WTC11 (cell line): ENCODE measurements at regions not wholly inside any gene's neighbourhood (a gene's known extent, or its start where the extent isn't known, plus 50 kb on each side); places are given as distances from the start of the nearest gene placed in this dataset.

ENCODE experiments used
- ATAC-seq: fragments of 200-7000 bp; cut with Tn5 transposase; 2 replicates; pipeline ENCODE4 v1.10.0; 2021; ENCODE audit warnings: mild to moderate bottlenecking, moderate library complexity
- CTCF ChIA-PET: fragments of 300-600 bp; sonication (Branson Sonifier 250); formaldehyde crosslinking; loops from one replicate; lab custom pipeline; 2021; ENCODE audit warnings: antibody characterized with exemption; lab: Charles Lee
- POLR2A ChIA-PET: fragments of 350-600 bp; sonication (Branson Sonifier 250); formaldehyde crosslinking; loops from one replicate; lab custom pipeline; 2021; ENCODE audit warnings: antibody characterized with exemption; lab: Charles Lee
- DNase-seq: peaks from one replicate; pipeline ENCODE4 v3.0.0; 2021; ENCODE audit warnings: low spot score
- H3K27ac Mint-ChIP-seq: 2 replicates; pipeline ENCODE4 v1.8.0; 2021; ENCODE audit warnings: mixed read lengths
- H3K27me3 Mint-ChIP-seq: 2 replicates; pipeline ENCODE4 v1.8.0; 2021; ENCODE audit warnings: low read depth, mild to moderate bottlenecking, moderate library complexity, mixed read lengths
- H3K36me3 Mint-ChIP-seq: 2 replicates; pipeline ENCODE4 v1.8.0; 2021; ENCODE audit warnings: mixed read lengths
- H3K4me1 Mint-ChIP-seq: 2 replicates; pipeline ENCODE4 v1.8.0; 2022; ENCODE audit warnings: mixed read lengths
- H3K4me3 Mint-ChIP-seq: 2 replicates; pipeline ENCODE4 v1.8.0; 2021; ENCODE audit warnings: mild to moderate bottlenecking, moderate library complexity, mixed read lengths
- H3K9me3 Mint-ChIP-seq: 2 replicates; pipeline ENCODE4 v1.8.0; 2021; ENCODE audit warnings: mixed read lengths
- ESRRA ChIP-seq: sonication (generic); formaldehyde crosslinking; IDR thresholded peaks from 2 replicates; pipeline ENCODE4 v1.8.1; 2022; ENCODE audit warnings: mild to moderate bottlenecking, missing genetic modification reagents, borderline replicate concordance
- FOXK1 ChIP-seq: sonication (generic); formaldehyde crosslinking; IDR thresholded peaks from 2 replicates; pipeline ENCODE4 v1.8.0; 2022; ENCODE audit warnings: mild to moderate bottlenecking, moderate library complexity, missing genetic modification reagents
- GABPB1 ChIP-seq: sonication (generic); formaldehyde crosslinking; IDR thresholded peaks from 2 replicates; pipeline ENCODE4 v1.8.1; 2023; ENCODE audit warnings: mild to moderate bottlenecking, missing genetic modification reagents
- IRF2 ChIP-seq: sonication (generic); formaldehyde crosslinking; IDR thresholded peaks from 2 replicates; pipeline ENCODE4 v1.8.0; 2022; ENCODE audit warnings: low read depth, missing genetic modification reagents, borderline replicate concordance
- JAZF1 ChIP-seq: fragments of 250-450 bp; sonication (Bioruptor Pico); IDR thresholded peaks from 2 replicates; pipeline ENCODE4 v1.9.0; 2021; ENCODE audit warnings: moderate library complexity, mild to moderate bottlenecking, inconsistent platforms
- MXD4 ChIP-seq: fragments of 250-450 bp; sonication (Bioruptor Pico); IDR thresholded peaks from 2 replicates; pipeline ENCODE4 v1.8.0; 2021; ENCODE audit warnings: mild to moderate bottlenecking, moderate library complexity, borderline replicate concordance
- NFYB ChIP-seq: sonication (generic); formaldehyde crosslinking; conservative IDR thresholded peaks from 2 replicates; pipeline ENCODE4 v1.8.0; 2022; ENCODE audit warnings: low read depth, missing genetic modification reagents
- OVOL2 ChIP-seq: fragments of 250-450 bp; sonication (Bioruptor Pico); IDR thresholded peaks from 2 replicates; pipeline ENCODE4 v1.9.0; 2021; ENCODE audit warnings: mild to moderate bottlenecking, borderline replicate concordance
- PRRX2 ChIP-seq: fragments of 250-450 bp; sonication (Bioruptor Pico); IDR thresholded peaks from 2 replicates; pipeline ENCODE4 v1.8.0; 2021; ENCODE audit warnings: mild to moderate bottlenecking
- TEAD4 ChIP-seq: sonication (generic); formaldehyde crosslinking; IDR thresholded peaks from 2 replicates; pipeline ENCODE4 v1.8.0; 2022; ENCODE audit warnings: mild to moderate bottlenecking, missing genetic modification reagents
- ZNF317 ChIP-seq: sonication (generic); formaldehyde crosslinking; IDR thresholded peaks from 2 replicates; pipeline ENCODE4 v1.8.1; 2023; ENCODE audit warnings: low read depth, mild to moderate bottlenecking, moderate library complexity, missing genetic modification reagents, borderline replicate concordance
- TF ChIP-seq, protein P1 (sequence below): fragments of 250-450 bp; sonication (Bioruptor Pico); IDR thresholded peaks from 2 replicates; pipeline ENCODE4 v1.9.0; 2021; ENCODE audit warnings: mild to moderate bottlenecking, borderline replicate concordance
- TF ChIP-seq, protein P2 (sequence below): sonication (generic); formaldehyde crosslinking; IDR thresholded peaks from 2 replicates; pipeline ENCODE4 v1.8.1; 2022; ENCODE audit warnings: low read depth, mild to moderate bottlenecking, moderate library complexity, missing genetic modification reagents, borderline replicate concordance
- TF ChIP-seq, protein P3 (sequence below): sonication (generic); formaldehyde crosslinking; IDR thresholded peaks from 2 replicates; pipeline ENCODE4 v1.8.0; 2022; ENCODE audit warnings: mild to moderate bottlenecking, missing genetic modification reagents
- TF ChIP-seq, protein P4 (sequence below): sonication (generic); formaldehyde crosslinking; IDR thresholded peaks from 2 replicates; pipeline ENCODE4 v1.8.0; 2023; ENCODE audit warnings: mild to moderate bottlenecking, missing genetic modification reagents
- TF ChIP-seq, protein P5 (sequence below): sonication (generic); formaldehyde crosslinking; IDR thresholded peaks from 2 replicates; pipeline ENCODE4 v1.8.1; 2023; ENCODE audit warnings: mild to moderate bottlenecking, missing genetic modification reagents
- TF ChIP-seq, protein P6 (sequence below): sonication (generic); formaldehyde crosslinking; IDR thresholded peaks from 2 replicates; pipeline ENCODE4 v1.8.0; 2022; ENCODE audit warnings: mild to moderate bottlenecking, missing genetic modification reagents

DNA sequence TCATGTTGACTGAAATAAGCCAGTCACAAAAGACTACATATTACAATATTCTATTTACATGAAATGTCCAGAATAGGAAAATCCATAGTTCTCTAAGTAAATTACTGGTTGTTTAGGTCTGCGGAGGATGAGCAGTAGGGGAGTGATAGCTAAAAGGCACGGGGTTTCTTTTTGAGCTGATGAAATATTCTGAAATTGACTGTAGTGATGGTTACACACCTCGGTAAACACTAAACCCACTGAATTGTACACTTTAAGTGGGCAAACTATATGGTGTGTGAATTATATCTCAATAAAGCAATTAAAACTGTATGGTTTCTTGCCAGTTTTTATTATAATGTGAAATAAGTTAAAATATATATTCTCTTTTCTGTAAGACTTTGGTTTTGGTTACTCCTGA is 77.7 kb upstream of the TMED7 start:
- no peak overlapping the region for H3K4me3 Mint-ChIP-seq
- DNase-seq: no peak
- TF ChIP-seq IRF2 (CRISPR knock-in tag) (no peak), OVOL2 (CRISPR knock-in tag) (no peak), MXD4 (CRISPR knock-in tag) (no peak), ZNF317 (CRISPR knock-in tag) (no peak), GABPB1 (CRISPR knock-in tag) (no peak), NFYB (CRISPR knock-in tag) (no peak), PRRX2 (CRISPR knock-in tag) (no peak), ESRRA (CRISPR knock-in tag) (no peak)
- TF ChIP-seq, protein P1, sequence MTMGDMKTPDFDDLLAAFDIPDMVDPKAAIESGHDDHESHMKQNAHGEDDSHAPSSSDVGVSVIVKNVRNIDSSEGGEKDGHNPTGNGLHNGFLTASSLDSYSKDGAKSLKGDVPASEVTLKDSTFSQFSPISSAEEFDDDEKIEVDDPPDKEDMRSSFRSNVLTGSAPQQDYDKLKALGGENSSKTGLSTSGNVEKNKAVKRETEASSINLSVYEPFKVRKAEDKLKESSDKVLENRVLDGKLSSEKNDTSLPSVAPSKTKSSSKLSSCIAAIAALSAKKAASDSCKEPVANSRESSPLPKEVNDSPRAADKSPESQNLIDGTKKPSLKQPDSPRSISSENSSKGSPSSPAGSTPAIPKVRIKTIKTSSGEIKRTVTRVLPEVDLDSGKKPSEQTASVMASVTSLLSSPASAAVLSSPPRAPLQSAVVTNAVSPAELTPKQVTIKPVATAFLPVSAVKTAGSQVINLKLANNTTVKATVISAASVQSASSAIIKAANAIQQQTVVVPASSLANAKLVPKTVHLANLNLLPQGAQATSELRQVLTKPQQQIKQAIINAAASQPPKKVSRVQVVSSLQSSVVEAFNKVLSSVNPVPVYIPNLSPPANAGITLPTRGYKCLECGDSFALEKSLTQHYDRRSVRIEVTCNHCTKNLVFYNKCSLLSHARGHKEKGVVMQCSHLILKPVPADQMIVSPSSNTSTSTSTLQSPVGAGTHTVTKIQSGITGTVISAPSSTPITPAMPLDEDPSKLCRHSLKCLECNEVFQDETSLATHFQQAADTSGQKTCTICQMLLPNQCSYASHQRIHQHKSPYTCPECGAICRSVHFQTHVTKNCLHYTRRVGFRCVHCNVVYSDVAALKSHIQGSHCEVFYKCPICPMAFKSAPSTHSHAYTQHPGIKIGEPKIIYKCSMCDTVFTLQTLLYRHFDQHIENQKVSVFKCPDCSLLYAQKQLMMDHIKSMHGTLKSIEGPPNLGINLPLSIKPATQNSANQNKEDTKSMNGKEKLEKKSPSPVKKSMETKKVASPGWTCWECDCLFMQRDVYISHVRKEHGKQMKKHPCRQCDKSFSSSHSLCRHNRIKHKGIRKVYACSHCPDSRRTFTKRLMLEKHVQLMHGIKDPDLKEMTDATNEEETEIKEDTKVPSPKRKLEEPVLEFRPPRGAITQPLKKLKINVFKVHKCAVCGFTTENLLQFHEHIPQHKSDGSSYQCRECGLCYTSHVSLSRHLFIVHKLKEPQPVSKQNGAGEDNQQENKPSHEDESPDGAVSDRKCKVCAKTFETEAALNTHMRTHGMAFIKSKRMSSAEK (CRISPR knock-in tag): no peak
- TF ChIP-seq, protein P2, sequence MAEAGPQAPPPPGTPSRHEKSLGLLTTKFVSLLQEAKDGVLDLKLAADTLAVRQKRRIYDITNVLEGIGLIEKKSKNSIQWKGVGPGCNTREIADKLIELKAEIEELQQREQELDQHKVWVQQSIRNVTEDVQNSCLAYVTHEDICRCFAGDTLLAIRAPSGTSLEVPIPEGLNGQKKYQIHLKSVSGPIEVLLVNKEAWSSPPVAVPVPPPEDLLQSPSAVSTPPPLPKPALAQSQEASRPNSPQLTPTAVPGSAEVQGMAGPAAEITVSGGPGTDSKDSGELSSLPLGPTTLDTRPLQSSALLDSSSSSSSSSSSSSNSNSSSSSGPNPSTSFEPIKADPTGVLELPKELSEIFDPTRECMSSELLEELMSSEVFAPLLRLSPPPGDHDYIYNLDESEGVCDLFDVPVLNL: no peak
- TF ChIP-seq, protein P3, sequence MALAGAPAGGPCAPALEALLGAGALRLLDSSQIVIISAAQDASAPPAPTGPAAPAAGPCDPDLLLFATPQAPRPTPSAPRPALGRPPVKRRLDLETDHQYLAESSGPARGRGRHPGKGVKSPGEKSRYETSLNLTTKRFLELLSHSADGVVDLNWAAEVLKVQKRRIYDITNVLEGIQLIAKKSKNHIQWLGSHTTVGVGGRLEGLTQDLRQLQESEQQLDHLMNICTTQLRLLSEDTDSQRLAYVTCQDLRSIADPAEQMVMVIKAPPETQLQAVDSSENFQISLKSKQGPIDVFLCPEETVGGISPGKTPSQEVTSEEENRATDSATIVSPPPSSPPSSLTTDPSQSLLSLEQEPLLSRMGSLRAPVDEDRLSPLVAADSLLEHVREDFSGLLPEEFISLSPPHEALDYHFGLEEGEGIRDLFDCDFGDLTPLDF (CRISPR knock-in tag): no peak
- H3K9me3 Mint-ChIP-seq: peaks cover 9% of the 10 kb centered on the region; the same call in 1 of the 2 replicates
- no peaks in the 10 kb centered on the region for H3K36me3 Mint-ChIP-seq
- H3K27me3 Mint-ChIP-seq: no peaks in the 10 kb centered on the region
- no peak overlapping the region for H3K27ac Mint-ChIP-seq
- ChIA-PET CTCF (no interaction called here), POLR2A (no interaction called here)
- 0 out of 2 replicates have a peak, but pooled peaks cover 2% of the 10 kb centered on the region for H3K4me1 Mint-ChIP-seq
- ATAC-seq: no peak

DNA sequence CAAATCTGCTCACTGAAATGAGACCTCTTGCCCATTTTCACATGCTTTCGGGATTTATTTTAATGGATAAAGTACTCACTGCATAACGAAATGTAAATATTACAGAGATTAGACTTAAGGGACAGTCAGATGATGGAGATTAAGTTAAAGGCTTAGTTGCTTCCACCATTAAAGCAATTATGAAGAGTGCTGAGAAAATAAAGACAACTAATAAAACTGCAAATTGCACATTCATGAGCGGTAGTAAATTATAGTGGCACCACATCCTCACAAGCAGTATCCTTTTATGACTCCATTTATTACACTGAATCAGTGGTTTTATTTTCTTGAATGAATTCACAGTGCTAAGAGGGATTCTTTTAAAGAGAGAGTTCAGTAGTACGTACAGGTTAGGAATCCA is 76.2 kb upstream of the TMED7 start:
- Mint-ChIP-seq H3K4me3 (no peak overlapping the region), H3K36me3 (no peaks in the 10 kb centered on the region), H3K27me3 (no peaks in the 10 kb centered on the region), H3K4me1 (0 out of 2 replicates have a peak, but pooled peaks cover 2% of the 10 kb centered on the region)
- POLR2A ChIA-PET: no interaction called here
- TF ChIP-seq, protein P4, sequence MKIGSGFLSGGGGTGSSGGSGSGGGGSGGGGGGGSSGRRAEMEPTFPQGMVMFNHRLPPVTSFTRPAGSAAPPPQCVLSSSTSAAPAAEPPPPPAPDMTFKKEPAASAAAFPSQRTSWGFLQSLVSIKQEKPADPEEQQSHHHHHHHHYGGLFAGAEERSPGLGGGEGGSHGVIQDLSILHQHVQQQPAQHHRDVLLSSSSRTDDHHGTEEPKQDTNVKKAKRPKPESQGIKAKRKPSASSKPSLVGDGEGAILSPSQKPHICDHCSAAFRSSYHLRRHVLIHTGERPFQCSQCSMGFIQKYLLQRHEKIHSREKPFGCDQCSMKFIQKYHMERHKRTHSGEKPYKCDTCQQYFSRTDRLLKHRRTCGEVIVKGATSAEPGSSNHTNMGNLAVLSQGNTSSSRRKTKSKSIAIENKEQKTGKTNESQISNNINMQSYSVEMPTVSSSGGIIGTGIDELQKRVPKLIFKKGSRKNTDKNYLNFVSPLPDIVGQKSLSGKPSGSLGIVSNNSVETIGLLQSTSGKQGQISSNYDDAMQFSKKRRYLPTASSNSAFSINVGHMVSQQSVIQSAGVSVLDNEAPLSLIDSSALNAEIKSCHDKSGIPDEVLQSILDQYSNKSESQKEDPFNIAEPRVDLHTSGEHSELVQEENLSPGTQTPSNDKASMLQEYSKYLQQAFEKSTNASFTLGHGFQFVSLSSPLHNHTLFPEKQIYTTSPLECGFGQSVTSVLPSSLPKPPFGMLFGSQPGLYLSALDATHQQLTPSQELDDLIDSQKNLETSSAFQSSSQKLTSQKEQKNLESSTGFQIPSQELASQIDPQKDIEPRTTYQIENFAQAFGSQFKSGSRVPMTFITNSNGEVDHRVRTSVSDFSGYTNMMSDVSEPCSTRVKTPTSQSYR (CRISPR knock-in tag): no peak
- TF ChIP-seq MXD4 (CRISPR knock-in tag) (no peak), FOXK1 (CRISPR knock-in tag) (no peak), JAZF1 (no peak), TEAD4 (CRISPR knock-in tag) (no peak)
- TF ChIP-seq, protein P5, sequence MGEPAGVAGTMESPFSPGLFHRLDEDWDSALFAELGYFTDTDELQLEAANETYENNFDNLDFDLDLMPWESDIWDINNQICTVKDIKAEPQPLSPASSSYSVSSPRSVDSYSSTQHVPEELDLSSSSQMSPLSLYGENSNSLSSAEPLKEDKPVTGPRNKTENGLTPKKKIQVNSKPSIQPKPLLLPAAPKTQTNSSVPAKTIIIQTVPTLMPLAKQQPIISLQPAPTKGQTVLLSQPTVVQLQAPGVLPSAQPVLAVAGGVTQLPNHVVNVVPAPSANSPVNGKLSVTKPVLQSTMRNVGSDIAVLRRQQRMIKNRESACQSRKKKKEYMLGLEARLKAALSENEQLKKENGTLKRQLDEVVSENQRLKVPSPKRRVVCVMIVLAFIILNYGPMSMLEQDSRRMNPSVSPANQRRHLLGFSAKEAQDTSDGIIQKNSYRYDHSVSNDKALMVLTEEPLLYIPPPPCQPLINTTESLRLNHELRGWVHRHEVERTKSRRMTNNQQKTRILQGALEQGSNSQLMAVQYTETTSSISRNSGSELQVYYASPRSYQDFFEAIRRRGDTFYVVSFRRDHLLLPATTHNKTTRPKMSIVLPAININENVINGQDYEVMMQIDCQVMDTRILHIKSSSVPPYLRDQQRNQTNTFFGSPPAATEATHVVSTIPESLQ: no peak
- TF ChIP-seq, protein P6, sequence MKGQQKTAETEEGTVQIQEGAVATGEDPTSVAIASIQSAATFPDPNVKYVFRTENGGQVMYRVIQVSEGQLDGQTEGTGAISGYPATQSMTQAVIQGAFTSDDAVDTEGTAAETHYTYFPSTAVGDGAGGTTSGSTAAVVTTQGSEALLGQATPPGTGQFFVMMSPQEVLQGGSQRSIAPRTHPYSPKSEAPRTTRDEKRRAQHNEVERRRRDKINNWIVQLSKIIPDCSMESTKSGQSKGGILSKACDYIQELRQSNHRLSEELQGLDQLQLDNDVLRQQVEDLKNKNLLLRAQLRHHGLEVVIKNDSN (CRISPR knock-in tag): no peak
- TF ChIP-seq, all 79 proteins: peak for 0
- CTCF ChIA-PET: no interaction called here
- DNase-seq (no peak), ATAC-seq (no peak)
- peaks cover 9% of the 10 kb centered on the region; the same call in 1 of the 2 replicates for H3K9me3 Mint-ChIP-seq
- no peak overlapping the region for H3K27ac Mint-ChIP-seq
